ENCODE measurements at regions not wholly inside any gene's neighbourhood (a gene's known extent, or its start where the extent isn't known, plus 50 kb on each side); places are given as distances from the start of the nearest gene placed in this dataset.

- POLR2A ChIA-PET = no interaction called here
- TF ChIP-seq, protein P1, sequence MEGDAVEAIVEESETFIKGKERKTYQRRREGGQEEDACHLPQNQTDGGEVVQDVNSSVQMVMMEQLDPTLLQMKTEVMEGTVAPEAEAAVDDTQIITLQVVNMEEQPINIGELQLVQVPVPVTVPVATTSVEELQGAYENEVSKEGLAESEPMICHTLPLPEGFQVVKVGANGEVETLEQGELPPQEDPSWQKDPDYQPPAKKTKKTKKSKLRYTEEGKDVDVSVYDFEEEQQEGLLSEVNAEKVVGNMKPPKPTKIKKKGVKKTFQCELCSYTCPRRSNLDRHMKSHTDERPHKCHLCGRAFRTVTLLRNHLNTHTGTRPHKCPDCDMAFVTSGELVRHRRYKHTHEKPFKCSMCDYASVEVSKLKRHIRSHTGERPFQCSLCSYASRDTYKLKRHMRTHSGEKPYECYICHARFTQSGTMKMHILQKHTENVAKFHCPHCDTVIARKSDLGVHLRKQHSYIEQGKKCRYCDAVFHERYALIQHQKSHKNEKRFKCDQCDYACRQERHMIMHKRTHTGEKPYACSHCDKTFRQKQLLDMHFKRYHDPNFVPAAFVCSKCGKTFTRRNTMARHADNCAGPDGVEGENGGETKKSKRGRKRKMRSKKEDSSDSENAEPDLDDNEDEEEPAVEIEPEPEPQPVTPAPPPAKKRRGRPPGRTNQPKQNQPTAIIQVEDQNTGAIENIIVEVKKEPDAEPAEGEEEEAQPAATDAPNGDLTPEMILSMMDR (IDR thresholded peaks at IDR 0.05; ENCODE audit: insufficient read depth, low read length, missing control alignments) = no peak
- CTCF ChIA-PET = no interaction called here
- DNase-seq (ENCODE audit: low read depth, low spot score) = no peak
- no peak overlapping the region for H3K4me3 ChIP-seq (ENCODE audit: low read depth, low read length)
Measured at GRCh38 chr14:44616204-44616603, 109.1 kb upstream of the FSCB start.

GRCh38 chr14:44613061-44613712, 106.1 kb upstream of the FSCB start:
- ChIA-PET POLR2A (no interaction called here), CTCF (no interaction called here)
- TF ChIP-seq, protein P1 (IDR thresholded peaks at IDR 0.05; ENCODE audit: insufficient read depth, low read length, missing control alignments) = no peak
- H3K4me3 ChIP-seq (ENCODE audit: low read depth, low read length) = no peak overlapping the region
- no peak for DNase-seq (ENCODE audit: low read depth, low spot score)

- TF ChIP-seq, protein P1 (IDR thresholded peaks at IDR 0.05; ENCODE audit: insufficient read depth, low read length, missing control alignments) = no peak
- DNase-seq (ENCODE audit: low read depth, low spot score) = no peak
- POLR2A ChIA-PET = no interaction called here
- H3K4me3 ChIP-seq (ENCODE audit: low read depth, low read length) = no peak overlapping the region
- CTCF ChIA-PET = no interaction called here
Measured at GRCh38 chr14:44612002-44612401, 104.9 kb upstream of the FSCB start.

DNA sequence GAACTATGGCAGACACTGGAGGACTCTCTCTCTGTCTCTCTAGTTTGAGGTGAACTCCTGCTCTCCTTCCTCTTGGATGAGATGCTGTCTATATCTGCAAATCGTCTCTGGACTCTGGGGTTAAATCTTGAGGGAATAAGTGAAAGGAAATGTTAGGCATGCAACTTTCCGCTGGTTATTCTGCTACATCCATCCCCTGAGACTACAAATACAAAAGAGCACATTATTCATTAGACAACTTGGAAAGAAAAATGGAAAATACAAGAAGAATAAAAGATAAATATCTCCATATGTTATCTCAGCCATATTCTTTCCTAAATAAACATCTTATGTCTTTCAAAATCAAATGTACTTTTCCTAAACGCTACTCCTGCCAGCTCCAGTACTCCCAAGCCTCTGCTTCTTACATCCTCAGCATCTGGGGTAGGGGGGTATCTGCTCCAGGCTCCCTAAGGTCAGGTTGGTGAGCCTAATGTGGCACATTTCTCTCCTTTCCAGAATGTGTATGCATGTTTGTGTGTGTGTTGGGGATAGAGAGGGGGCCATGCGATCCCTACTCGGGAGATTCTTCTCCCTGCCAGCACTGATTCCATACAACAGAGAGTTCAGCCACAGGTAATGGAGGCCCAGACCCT, 102.9 kb upstream of the FSCB start:
- TF ChIP-seq, protein P1 (IDR thresholded peaks at IDR 0.05; ENCODE audit: insufficient read depth, low read length, missing control alignments) = no peak
- DNase-seq (ENCODE audit: low read depth, low spot score) = no peak
- ChIA-PET CTCF (no interaction called here), POLR2A (no interaction called here)
- no peak overlapping the region for H3K4me3 ChIP-seq (ENCODE audit: low read depth, low read length)

- TF ChIP-seq, protein P1 (IDR thresholded peaks at IDR 0.05; ENCODE audit: insufficient read depth, low read length, missing control alignments) = no peak
- CTCF ChIA-PET = no interaction called here
Measured at GRCh38 chr14:44609201-44609600, 102.1 kb upstream of the FSCB start.

GRCh38 chr14:44607701-44608100, 100.6 kb upstream of the FSCB start:
- POLR2A ChIA-PET = no interaction called here
- no peak overlapping the region for H3K4me3 ChIP-seq (ENCODE audit: low read depth, low read length)
- CTCF ChIA-PET = no interaction called here
- TF ChIP-seq, protein P1 (IDR thresholded peaks at IDR 0.05; ENCODE audit: insufficient read depth, low read length, missing control alignments) = no peak
- no peak for DNase-seq (ENCODE audit: low read depth, low spot score)

More at GRCh38 chr14:44609201-44609600, 102.1 kb upstream of the FSCB start:
- POLR2A ChIA-PET = no interaction called here
- no peak overlapping the region for H3K4me3 ChIP-seq (ENCODE audit: low read depth, low read length)
- DNase-seq (ENCODE audit: low read depth, low spot score) = no peak
